HG02885 (cell line): ENCODE measurements at regions not wholly inside any gene's neighbourhood (a gene's known extent, or its start where the extent isn't known, plus 50 kb on each side); places are given as distances from the start of the nearest gene placed in this dataset.
A peak's percentile ranks its signal among the peaks of the same experiment; 100 is the strongest.
"Not testable (repeated sequence)": the region's sequence is repeated elsewhere in the genome, so short reads cannot be mapped to it uniquely, and the experiment has no call there.

ENCODE experiments used
- ATAC-seq: cut with Tn5 transposase; IDR thresholded peaks from one replicate; pipeline ENCODE4 v1.9.1; 2021; ENCODE audit warnings: mild to moderate bottlenecking; ENCODE audit not compliant: unreplicated experiment, poor library complexity

DNA sequence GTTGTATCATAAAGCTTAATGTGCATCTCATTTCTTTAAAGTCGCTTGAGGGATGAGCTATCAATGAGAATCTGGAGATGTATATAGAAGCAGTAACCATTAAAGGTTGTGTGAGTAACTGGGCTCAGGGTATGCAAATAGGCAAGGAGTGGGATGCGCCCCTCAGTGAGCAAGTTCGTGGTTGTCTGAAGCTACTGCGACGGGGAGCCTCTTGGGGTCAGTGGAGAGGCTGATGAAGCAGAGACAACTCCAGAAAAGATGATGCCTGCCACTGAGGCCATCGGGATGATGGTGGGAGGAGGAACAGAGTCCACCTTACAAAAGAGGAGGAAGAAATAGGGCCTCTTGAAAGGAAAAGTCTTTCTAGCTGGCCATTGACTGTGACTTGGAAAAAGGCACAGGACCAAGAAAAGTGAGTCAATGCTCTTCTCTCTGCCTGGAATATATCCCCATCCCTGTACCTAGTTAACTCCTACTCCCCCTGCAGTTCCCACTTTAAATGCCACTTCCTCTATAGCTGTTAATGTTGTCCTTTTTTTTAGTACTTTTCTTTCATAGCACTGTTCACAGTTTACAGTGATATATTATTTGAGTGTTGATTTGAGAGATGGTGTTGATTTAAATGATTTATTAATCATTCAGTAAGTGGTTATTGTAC is 51.4 kb upstream of the LSM6 start:
- peak; percentile 94 for ATAC-seq

DNA sequence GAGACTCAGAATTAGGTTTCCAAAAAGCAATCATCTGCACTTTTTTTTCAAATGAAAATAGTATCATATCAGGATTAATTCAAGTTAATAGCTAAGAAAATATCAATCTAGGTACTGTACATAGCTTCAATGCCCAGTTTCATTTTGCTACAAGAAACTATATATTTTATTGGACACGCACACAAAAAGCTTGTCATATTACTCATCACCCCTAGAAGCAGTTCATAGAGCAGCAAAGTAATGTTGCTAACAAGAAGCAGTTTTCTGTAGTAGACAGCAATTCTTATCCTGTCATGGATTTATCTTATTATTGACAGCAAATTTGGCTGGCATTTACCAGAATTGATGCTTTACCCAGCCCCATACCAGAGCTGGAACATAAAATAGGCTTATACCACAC is 52.3 kb upstream of the LSM6 start:
- ATAC-seq: peak; percentile 45

DNA sequence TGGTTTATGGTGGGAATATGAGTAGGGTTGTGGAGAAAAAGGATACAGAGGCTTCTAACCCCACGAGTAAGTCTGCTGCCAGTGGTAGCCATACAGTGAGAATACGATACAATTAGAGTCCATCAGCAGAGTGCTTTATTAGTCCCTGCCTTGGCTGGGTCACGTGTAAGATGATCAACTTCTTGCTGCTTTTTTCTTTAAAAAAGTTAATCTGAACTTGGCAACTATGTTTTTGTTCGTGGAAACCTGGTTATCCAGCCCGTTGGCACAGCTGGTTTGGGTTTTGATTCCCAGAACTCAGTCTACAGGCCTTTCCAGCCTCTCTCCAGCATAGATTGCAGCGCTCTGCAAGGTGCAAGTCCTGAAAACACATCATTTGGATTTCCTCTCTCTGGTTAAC is 53.1 kb upstream of the LSM6 start:
- no peak for ATAC-seq

DNA sequence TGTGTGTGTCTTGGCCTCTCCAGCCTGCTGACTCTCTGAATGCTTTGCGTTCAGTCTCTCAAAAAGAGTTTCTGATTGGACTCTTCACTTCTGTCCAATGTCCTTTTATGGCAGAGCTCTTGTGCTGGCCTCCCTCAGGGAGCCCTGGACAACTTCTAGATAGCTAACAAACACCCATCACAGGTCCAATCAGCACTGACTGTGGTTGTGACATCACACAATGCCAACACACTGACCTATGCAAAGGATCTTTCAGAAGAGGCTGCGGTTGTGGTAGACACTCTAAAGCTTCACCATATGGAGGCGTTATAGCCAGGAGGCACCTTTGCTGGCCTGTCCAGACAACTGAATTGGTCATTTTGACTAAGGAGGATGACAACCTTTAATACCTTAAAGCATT is 53.8 kb upstream of the LSM6 start:
- ATAC-seq: no peak

DNA sequence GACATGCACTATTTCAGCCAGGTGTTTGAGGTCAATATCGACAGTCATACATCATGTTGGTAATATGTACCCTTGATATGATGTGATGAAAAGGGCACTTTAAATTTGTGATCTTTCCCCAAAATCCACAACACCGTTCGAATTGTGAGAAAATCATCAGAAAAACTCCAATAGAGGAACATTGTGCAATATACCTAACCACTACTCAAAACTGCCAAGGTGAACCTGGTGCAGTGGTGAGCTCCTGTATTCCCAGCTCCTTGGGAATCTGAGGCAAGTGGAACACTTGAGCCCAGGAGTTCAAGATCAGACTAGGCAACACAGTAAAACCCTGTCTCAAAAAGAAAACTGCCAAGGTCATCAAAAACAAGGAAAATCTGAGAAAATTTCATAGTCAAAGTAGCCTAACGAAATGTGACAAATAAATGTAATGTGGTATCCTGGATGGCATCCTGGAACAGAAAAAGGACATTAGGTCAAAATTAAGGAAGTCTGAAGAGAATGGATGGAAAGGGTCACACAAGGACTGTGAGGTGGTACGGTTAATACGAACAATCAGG is 55.6 kb upstream of the LSM6 start:
- no peak for ATAC-seq

DNA sequence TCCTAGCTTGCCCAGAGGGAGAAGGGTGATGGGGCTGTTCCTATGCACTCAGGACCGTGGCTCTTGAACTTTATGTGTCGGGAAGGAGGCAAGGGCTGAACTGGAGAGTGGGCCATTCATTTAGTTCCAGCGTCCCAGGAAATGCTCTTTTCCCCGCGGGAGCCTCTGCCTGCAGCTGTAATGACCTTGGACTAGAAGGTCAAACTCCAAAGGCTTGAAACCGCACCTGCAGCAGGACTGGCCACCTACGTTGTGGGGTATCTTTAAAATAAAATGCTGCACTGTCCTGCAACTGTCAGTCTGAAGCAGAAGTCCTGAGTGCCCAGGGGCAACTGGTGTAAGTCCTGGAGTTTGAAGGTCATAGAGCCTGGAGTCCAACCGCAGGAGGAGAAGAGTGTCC is 61.5 kb upstream of the LSM6 start:
- ATAC-seq: no peak

DNA sequence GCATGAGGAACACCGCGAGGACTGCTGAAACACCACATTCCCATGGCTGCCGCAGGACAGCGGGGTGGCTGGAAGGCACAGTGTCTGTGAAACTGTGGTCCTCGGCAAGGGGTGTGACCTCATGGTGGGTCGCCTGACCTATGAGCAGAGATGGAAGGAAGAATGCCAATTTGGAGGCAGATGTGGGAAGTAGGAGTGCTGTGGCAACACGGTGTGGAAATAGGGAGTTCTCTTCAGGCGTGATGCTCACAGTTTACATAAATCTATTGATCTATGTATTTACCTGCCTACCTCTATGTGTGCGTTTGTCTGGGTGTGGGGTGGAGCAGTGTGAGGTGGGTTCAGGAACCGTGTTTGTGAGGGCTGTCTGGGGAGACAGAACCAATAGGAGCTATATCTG is 62.3 kb upstream of the LSM6 start:
- ATAC-seq: no peak

DNA sequence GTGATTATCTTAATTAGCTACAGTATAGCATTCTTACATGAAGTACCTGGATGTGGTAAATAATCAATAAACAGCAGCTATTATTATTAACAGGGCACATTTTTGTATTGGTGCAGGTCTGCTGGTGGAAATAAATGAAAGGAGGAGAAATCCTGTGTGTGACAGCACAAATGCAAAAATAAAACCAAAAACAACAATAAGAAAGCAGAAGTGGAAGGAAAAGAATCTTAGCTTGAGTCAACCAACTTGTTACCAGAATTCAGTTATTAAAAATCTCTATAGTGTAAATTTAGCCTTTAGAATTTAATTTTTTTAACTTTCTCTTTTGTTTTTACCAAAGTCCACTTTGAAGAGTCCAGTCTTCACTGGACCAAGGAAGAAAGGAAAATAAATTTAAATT is 63.1 kb upstream of the LSM6 start:
- peak; percentile 47 for ATAC-seq

DNA sequence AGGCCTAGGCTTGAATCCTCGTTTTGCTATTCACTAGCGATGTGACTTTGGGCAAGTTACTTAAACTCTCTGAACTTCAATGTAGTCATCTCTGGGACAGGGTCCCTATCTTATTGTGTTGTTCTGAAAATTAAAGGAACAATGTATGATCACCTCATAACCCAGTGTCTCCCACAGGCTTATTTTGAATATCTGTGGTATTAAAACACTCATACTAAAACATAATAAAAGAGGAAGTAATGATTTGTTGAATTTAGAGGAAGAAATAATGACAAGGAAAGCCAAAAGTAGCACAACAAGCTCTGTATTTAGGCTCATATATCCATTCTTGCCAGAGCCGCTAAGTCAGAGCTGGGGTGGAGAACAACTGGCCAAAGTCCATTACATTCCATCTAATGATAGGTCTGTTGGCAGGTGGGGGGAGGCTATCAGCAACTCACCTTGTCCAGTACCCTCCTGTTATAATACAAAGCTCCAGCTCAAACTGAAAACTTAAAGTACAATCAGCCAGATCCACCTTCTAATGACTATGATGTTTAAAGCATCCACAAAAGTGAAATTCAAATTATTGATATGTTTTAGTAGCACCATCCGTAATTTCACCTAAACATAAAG is 64.5 kb upstream of the LSM6 start:
- peak; percentile 63 for ATAC-seq

DNA sequence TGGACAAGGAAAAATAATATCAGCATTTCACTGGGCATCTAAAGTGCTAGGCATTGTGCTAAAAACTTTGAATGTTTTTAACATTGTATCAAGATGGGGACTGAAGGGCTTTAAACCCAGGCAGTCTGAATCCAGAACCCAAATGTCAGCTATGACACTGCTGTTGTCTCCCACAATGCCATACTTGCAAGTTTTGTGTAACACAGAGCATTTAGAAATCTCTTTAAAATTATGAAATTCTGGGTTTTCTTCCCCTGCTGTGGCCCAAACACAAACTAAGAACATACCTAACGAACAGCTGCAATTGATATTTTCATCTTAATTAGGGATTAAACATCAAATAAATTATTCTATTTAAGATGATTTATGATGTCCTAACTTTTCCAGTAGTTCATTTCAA is 66.8 kb upstream of the LSM6 start:
- ATAC-seq: no peak

DNA sequence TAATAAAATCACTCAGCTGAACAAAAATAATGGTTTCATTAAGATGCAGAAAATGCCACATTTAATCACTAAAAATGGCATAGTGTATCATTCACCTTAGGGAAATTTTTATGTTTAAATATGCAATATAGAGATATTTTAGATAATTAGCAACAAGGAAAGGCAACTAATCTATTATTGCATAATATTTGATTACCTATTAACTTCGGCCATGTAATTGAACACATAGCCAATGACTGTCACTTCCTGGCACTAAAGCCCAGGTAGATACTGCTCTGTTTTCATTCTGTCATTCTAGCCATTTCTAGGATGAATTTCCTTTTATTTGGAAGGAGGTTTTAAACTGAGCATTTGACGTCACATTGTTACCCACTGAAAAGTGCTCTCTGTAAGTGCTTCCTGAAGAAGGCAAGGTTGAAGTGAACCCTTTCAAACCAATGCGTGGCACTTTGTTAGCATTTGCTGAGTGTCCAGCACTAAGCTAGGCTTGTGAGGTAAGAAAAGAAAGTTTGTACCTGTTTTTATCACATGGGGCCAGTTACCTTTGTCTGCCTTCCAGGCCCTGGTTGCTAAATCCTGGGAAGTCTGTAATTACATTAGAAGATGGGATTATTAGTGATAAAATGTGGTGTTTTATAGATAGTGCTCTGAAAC is 67.8 kb upstream of the LSM6 start:
- ATAC-seq: no peak

DNA sequence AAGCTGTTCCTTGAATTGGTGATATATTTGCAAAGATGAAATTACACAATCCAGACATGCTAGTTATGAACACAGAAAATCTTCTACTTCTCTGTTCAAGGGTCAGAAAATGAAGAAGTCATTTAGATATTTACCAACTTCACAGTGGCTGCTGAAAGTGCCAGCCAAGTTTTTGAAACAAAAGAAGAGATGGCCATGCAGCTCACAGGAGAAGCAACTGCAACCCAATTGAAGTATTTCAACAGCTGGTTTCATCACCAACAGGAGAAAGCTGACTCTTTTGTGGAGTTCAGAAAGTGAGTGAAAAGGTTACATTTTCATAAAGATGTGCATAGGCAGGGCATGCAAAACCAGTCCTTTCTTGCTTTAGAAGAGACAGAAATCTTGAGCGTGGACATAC is 70.1 kb upstream of the LSM6 start:
- peak; percentile 58 for ATAC-seq

DNA sequence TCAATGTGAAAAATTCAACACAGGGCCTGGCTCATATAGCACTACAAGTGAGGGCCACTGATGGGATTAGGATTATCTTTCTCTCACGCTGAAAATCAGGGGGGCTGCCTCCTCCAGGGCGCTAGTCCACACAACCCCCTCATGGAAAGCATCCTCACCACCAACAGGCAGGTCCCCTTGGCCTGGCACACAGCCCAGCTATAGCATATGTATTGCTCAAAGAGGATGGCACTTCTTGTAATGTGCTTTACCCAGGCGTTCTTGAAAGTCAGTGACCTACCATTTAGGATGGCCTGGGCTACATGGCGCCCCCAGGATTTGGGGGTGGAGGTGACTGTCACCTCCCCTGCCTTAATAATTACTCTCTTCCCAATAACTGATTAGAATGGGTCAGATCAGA is 71.0 kb upstream of the LSM6 start:
- no peak for ATAC-seq

DNA sequence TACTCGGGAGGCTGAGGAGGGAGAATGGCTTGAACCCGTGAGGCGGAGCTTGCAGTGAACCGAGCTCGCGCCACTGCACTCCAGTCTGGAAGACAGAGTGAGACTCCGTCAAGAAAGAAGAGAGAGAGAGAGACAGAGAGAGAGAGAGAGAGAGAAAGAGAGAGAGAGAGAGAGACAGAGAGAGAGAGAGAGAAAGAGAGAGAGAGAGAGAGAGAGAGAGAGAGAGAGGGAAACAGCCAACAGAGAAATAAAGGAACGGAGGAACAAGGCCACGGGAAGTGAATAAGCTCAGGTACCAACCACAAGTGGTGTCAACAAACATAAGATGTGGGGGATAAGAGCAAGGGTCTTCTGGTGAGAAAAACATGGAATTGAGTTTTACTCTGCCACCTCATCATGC is 71.5 kb upstream of the LSM6 start:
- ATAC-seq: not testable (repeated sequence)

DNA sequence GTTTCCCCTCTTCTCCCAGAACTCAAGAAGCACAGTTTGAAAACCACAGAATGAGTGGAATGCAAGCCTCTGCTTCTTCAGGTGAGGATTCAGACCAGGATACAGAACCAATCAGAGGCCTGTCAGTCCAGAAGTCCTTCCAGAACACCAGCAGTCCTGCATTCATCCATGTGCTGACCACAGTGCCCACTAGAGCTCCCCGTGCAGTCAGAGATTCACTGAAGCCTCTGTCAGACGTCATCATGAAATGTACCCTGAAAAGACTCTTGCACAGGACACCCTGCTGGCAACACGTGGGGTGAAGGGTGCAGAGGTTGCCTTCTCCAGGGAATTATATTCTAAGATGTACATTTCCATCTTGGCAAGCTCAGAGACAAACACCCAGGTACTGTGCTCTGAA is 75.9 kb upstream of the LSM6 start:
- peak; percentile 21 for ATAC-seq

DNA sequence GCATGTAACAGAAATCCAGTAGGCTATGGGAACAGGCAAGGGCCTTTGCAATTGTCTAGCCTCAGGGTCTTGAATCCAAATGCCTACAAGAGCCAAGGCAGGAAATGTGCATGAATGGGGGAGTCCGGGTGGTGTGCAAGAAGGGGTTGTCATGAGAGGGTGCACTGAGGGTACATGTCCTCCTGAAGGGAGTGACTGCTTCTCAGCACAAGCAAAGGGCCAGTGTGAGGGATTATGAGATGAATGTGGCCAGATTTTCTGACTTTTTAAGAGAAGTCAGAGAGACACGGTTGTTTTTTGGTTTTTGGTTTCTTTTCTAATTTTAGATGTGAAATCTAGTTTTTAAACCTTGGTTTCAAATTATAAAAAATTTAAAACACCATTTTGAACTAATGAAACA is 76.5 kb upstream of the LSM6 start:
- peak; percentile 79 for ATAC-seq

DNA sequence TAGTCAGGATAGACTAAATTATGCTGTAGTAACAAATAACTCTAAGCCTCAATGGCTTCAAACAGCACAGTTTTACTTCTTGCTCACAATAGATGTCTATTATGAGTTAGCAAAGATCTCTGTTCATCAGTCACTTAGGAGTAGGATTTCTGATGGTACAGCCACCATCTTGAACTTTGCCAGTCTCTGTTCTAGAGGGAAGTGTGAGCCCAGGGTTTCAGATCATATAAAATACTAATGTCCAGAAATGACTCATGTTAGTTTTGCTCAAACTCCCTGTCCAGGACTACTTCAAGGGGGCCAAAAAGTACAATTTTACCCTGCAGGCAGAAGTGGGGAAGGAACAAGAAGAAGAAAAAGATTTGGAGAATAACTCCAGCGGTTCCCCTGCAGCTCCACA is 77.1 kb upstream of the LSM6 start:
- peak; percentile 83 for ATAC-seq

DNA sequence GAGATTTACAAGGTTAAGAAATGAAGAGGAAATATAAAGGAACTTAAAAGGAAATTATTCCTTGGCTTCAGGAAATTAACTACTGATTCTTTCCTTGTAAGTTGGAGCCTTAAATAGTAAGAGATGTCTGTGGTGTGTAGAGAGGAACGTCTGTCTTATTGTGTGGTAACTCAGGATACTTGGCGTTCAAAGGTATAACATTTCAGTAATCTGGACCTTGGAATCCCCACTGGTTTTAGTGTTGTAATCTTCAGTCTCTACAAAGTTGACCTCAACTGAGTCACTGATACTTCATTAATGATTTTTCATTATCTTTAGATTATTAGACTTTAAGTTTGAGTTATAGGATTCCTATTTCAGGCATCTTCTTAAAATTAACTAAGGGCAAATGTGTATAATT is 79.1 kb upstream of the LSM6 start:
- ATAC-seq: no peak

DNA sequence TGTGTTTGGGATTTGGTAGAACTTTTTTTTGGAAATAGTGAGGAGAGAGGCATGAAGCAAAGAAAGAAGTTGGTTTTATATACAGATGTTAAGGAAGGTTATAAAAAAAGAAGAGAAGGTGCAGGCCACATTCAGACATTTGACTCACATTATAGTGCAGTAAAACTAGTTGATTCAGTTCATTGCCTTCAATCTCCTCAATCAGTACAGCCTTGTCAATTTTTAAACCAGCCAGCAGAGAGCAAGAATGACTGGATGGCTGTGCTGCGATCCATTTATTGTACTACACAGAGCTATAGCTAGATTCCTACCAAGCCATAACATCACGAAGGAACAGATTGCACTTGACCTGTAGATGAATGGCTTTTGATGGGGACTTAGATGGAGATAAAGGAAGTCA is 79.7 kb upstream of the LSM6 start:
- no peak for ATAC-seq

DNA sequence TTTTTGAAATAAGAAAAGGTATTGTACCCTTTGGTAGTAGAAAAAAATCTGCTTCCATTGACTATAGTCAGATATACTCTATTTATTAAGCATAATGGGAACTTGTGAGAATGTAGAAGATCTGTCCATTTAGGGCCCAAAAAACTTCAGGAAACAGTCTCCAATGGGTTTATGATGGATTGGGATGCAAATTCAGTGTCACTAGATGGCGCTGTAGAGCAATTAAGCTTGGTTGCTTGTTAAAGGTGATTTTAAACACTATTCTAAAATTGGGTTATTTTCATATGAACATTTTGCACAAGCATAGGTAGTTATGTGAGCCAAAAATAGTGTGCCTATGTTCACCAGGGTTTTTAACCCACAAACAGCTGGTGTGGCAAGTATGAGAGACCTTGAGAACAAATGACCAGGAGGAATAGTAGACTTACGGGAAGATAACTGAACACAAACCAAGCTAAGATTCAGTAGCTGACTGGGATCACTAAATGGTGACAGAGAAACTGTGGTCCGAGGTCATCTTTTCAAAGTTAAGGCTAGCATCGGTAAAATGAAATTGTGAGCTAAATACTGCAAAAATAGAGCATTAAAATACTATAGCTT is 80.3 kb upstream of the LSM6 start:
- no peak for ATAC-seq

DNA sequence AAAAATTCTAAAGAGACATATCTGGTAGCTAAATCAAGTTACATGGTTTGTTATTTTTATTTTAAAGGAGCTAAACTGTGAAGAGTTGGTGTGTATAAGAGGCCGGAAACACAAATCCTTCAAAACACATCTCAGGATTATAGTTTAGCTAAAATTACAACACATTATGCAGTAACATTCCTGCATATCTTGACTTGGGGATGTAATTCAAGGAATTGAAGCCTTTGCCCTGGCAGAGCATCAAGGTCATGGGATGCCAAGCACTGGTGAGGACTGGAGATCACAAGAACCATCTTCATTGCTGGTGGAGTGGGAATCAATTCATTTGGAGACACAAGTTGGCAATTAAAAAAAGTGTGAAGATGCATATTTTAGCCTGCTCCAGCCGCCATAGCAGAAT is 86.8 kb upstream of the LSM6 start:
- no peak for ATAC-seq
